ENCODE measurements at regions not wholly inside any gene's neighbourhood (a gene's known extent, or its start where the extent isn't known, plus 50 kb on each side); places are given as distances from the start of the nearest gene placed in this dataset.

GRCh38 chr10:130242513-130242912, 106.3 kb downstream of the GLRX3 start:
- TF ChIP-seq CTCF (IDR thresholded peaks at IDR 0.05 in 8 of 11, conservative IDR thresholded peaks at IDR 0.05 in 3 of 11) (no peak), POLR2A (IDR thresholded peaks at IDR 0.05) (no peak), POLR2AphosphoS5 (IDR thresholded peaks at IDR 0.05) (no peak)
